ENCODE measurements at regions not wholly inside any gene's neighbourhood (a gene's known extent, or its start where the extent isn't known, plus 50 kb on each side); places are given as distances from the start of the nearest gene placed in this dataset.

DNA sequence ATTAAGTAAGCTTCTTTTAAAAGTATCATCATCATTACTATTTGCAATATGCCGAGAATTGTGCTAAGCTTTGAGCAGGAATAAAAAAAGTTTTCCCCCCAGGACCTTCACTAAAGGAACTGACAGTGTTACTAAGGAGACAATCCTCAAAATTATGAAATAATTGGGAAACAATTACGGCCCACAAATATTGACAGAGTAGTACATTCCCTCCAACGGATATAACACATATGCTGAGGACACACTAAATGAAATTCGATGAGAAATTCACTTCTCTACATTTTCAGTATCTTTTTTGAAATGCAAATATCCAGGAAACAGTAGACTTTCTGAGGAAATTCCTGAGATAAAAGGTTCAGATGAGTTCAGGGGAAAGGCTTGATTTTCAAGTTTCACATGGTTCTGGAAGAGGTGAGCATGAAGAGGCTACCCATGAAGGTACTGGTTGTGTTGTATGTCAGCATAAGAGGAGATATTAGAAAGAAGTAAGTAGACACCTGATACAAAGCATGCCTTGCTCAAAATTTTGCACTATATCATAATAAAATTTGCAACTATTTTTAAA, 171.2 kb upstream of the NR5A2 start:
- H3K4me3 ChIP-seq (ENCODE audit: low read depth, low read length): no peak overlapping the region
- no peak for DNase-seq (ENCODE audit: low read depth)

DNA sequence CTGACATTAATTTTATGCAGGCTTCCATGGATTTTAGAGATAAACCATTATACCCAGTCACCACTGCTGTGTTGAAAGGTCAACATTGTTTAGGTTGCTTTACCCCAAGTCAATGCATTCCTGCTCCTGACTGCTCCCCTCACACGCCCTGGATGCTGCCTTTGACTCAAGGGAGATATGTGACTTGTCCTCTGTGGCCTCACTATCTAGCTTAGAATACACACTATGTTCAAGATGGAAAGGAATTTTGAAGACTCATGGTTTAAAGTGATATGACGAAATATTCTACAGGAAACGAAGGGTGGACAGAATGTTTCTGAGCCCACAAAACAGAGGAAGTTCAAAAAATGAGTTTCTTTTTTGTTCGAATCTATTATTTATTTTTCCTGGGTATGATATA, 170.4 kb upstream of the NR5A2 start:
- no peak overlapping the region for H3K4me3 ChIP-seq (ENCODE audit: low read depth, low read length)
- no peak for DNase-seq (ENCODE audit: low read depth)

DNA sequence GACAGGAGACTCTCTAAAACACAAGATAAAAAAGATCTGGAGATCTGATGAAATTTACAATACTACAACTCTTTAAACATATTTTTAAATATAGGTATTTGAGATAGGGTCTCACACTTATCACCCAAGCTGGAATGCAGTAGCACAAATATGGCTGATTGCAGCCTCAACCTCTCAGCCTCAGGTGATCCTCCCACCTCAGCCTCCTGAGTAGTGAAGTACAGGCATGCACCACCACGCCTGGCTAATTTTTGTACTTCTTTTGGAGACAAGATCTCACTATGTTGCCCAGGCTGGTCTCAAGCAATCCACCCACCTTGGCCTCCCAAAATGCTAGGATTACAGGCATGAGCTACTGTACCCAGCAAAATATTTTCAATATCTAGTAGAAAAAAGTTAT, 170.0 kb upstream of the NR5A2 start:
- DNase-seq (ENCODE audit: low read depth): no peak
- H3K4me3 ChIP-seq (ENCODE audit: low read depth, low read length): no peak overlapping the region

DNA sequence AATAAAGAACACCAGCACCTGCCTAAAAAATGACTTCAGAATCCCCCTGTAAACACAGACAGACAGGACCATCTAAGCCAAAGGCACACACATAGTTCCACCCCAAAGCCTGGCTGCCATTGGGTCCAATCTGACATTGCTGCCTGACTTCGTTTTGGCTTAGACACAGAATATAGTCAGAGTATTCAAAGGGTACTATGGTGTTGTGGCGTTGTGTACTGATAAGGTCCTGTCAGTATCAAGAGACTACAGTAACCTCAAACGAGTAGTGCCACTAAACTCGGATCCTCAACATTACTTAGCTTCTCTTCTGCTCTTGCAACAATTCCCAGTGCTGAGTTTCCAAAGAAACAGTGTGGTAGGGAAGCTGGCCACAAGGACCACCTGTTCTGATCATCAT, 169.3 kb upstream of the NR5A2 start:
- no peak overlapping the region for H3K4me3 ChIP-seq (ENCODE audit: low read depth, low read length)

DNA sequence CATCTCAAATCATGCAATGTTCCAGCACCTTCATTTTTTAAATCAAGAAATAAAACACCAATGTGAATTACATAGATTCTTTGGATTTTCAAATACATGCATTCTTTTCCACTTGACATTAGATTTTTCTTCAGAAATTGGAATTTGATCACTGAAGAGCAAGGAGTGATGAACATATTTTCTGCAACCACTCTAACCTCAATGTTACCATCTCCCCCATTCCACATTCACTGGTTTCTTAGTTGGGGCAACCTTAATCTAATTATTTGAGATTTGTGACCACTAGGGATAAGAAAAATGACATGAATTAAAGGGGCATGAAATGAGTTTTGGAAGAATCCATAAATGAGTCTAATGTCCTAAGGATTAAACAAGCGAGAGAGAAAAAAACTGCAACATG, 168.7 kb upstream of the NR5A2 start:
- no peak overlapping the region for H3K4me3 ChIP-seq (ENCODE audit: low read depth, low read length)
- no peak for DNase-seq (ENCODE audit: low read depth)

More for the DNA sequence above, 169.3 kb upstream of the NR5A2 start:
- DNase-seq (ENCODE audit: low read depth): no peak

DNA sequence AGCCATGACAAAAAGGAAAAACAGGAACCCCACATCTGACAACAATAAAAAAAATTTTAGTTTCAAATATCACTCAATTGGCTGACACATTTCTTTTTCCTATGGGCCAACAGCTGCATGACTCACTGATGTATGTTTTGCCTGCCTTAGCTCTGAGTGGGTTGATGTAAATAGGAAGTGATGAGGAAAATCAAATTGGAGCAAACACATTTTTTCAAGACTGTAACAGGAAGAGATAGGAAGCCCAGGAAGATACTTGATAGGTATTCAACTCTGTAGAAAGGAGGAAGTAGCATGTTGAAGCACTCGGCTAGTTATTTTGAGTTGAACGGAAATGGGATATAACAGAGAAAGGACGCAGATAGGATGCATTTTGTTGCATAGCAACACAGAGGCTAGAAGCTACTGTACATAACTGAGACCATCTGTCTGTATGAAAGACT, 168.0 kb upstream of the NR5A2 start:
- no peak overlapping the region for H3K4me3 ChIP-seq (ENCODE audit: low read depth, low read length)
- peak; percentile 55 for DNase-seq (ENCODE audit: low read depth)

DNA sequence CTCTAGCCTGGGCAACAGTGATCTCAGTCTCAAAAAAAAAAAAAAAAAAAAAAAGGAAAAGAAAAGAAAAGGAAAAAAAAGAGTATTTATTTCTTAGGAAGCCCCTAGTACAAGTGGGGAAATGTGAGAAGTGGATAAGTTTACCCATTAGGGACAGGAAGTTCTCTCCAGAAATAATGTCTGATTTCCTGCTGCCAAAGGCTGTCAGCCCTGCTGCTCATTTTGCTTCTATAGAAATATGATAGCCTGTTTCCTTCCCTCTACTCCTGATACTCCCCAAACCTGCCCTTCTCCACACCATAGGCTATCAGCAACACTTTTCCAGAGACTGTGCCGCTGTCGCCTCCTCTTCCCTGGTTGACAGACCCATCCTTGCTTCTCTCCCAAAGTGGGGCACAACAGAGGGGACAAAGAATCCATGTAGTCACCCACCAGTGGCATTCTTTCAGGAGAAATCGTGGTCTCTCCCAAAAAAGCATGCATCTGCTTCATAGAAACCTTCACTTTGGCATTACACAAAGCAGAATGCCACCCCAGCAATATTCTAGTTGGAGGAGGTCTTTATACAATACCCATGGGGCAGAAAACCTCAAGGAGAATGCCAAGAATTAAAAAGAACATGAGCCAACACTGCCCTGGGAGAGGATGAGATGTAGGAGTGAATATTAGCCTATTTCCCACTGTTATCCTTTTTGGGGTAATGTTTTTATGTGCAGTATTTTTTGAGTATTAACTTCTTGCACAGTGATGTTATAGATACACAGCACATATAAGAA, 166.3 kb upstream of the NR5A2 start:
- DNase-seq (ENCODE audit: low read depth): no peak
- no peak overlapping the region for H3K4me3 ChIP-seq (ENCODE audit: low read depth, low read length)

DNA sequence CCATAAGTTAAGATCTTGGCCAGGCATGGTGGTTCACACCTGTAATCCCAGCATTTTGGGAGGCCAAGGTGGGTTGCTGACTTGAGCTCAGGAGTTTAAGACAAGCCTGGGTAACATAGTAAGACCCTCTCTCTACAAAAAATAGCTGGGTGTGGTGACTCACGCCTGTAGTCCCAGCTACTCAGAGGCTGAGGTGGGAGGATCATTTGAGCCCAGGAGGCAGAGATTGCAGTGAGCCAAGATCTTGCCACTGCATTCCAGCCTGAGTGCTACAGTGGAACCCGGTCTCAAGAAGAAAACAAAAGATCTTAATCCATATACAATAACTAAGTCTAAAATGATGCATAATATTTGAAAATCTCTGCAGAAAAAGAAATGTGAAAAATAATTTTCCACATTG, 165.5 kb upstream of the NR5A2 start:
- no peak for DNase-seq (ENCODE audit: low read depth)
- H3K4me3 ChIP-seq (ENCODE audit: low read depth, low read length): no peak overlapping the region

DNA sequence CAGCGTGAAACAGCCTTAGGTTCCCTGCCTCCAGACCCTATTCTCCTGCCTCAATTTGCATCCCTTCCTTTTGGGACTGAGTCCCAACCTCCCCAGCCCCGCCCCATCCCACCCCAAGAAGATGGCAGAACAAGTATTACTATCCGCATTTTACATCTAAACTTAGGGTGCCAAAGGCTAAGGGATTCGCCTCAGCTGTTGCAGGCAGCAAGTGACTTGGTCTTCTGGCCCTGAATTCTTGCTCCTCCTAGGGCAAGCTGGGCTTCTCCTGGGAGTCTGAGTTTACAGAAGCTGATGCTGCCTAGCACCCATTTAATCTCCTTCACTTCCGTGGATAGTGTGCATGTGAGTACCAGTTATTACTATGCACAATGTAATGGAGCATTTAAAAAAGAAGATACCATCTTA, 161.3 kb upstream of the NR5A2 start:
- DNase-seq (ENCODE audit: low read depth): no peak
- no peak overlapping the region for H3K4me3 ChIP-seq (ENCODE audit: low read depth, low read length)

DNA sequence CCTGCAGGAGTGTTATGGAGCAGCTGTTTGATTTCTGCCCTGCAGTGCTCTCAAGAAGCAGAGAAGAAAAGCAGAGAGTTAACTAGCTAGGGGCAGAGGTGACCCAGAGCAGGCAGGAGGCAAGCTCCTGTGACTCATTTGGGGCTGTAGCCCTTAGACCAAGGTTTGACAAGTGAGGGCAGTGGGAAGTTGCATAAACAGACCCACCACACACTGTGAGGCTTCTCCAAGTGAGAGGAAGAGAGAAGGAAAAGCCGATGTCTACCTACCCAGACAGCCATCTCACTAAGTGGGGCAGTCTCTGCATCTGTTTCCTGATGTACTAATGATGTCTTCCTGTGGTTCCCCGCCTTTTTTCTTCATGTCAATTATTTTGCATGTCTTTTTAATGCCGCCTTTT, 159.9 kb upstream of the NR5A2 start:
- no peak for DNase-seq (ENCODE audit: low read depth)

DNA sequence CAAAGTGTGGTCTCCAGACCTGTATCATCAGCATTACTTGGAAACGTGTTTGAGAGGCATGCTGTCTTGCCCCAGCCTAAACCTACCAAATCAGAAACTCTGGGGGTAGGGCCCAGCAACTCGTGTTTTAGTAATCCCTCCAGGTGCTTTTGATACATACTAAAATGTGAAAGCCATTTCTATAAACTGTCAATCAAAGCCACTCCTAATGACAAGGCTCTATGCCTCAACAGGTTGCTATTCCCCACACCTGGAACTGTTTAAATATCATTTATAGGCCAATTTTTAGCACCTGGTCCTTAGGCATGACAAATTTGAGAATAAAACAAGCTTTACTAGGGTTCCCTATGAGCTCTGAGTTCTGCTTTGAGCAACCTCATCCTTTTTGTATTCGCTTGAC, 158.7 kb upstream of the NR5A2 start:
- H3K4me3 ChIP-seq (ENCODE audit: low read depth, low read length): no peak overlapping the region

More for the DNA sequence above, 159.9 kb upstream of the NR5A2 start:
- no peak overlapping the region for H3K4me3 ChIP-seq (ENCODE audit: low read depth, low read length)

DNA sequence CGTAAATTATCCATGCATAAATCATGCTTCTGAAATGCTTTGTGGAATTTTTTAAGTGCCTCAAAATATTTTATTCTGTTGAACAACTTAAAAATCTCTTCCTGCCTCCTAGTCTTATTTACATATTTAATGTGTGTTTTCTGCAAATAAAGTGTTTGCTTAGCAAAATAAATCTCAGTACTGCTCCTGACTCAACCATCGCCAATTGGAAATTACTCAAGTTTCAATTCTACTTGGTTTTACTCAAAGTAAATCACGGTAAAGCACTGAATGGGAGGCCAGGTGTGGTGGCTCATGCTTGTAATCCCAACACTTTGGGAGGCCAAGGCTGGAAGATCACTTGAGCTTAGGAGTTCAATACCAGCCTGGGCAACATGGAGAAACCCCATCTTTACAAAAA, 152.2 kb upstream of the NR5A2 start:
- no peak overlapping the region for H3K4me3 ChIP-seq (ENCODE audit: low read depth, low read length)
- no peak for DNase-seq (ENCODE audit: low read depth)

More for the DNA sequence above, 158.7 kb upstream of the NR5A2 start:
- no peak for DNase-seq (ENCODE audit: low read depth)

DNA sequence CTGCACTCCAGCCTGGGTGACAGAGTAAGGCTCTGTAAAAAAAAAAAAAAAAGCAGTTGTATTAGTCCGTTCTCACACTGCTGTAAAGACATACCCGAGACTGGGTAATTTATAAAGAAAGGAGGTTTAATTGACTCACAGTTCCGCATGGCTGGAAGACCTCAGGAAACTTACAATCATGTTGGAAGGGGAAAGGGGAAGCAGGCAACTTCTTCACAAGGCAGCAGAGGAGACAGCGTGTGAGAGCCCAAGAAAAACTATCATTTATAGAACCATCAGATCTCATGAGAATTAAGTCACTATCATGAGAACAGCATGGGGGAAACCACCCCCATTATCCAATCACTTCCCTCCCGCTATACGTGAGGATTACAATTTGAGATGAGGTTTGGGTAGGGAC, 151.7 kb upstream of the NR5A2 start:
- no peak overlapping the region for H3K4me3 ChIP-seq (ENCODE audit: low read depth, low read length)
- DNase-seq (ENCODE audit: low read depth): no peak

DNA sequence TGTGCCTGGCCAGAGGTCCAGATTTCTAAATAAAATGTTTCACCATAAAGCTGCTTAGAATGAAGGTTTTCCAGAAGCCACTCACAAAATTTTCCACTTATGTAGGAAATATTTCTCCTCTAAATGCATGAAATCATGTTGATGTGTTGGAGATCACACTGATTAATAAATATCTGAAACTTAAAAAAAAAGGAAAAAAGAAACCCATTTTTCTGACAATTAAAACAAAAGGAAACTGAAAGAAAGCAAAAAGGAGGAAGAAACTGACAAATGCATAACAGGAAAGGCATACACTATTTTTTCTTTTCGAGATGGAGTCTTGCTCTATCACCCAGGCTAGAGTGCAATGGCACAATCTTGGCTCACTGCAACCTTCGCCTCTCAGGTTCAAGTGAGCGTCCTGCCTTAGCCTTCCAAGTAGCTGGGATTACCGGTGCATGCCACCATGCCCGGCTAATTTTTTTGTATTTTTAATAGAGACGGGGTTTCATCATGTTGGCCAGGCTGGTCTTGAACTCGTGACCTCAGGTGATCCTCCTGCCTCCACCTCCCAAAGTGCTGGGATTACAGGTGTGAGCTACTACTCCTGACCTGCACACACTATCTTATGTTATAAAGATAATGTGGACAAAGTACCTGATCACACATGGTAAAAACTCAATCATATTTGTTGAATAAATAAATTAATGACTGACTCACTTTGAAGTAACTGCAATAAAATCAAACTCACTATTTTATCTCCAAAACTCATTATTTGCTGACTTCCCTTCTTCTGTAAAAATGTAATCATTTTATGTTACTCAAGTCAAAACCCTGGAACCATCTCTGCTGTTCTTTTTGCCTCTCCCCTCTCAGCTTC, 149.8 kb upstream of the NR5A2 start:
- H3K4me3 ChIP-seq (ENCODE audit: low read depth, low read length): no peak overlapping the region
- no peak for DNase-seq (ENCODE audit: low read depth)

DNA sequence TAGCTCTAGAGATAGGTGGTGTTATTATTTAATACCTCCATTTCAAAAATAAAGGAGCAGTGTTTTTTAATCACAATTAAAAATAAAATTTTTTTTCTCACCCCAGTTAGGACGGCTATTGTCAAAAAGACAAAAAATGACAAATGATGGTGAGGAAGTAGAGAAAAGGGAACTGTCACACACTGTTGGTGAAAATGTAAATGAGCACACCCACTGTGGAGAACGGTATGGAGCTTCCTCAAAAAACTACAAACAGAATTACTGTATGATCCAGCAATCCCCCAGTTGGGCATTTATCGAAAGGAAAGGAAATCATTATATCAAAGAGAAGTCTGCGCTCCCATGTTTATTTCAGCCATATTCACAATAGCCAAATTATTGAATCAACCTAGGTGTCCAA, 148.7 kb upstream of the NR5A2 start:
- DNase-seq (ENCODE audit: low read depth): no peak
- H3K4me3 ChIP-seq (ENCODE audit: low read depth, low read length): no peak overlapping the region

DNA sequence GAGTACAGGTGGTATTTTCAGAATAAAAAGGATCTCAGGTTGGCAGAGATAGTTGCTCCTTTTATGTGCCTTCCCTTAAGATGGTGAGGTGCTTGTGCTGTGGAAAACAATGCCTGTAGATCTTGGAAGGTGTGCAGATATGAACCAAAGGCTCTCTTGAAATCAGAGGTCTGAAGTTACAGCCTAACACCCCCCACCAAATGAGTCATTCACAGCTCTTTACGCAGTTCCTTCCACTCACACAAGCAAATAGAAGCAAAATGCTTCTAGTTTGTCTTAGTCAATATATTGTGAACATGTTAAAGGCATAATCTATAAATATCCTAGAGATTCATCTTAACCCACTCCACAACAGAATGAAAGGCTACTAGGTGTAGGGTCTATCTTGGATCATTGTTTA, 128.9 kb upstream of the NR5A2 start:
- no peak overlapping the region for H3K4me3 ChIP-seq (ENCODE audit: low read depth, low read length)
- no peak for DNase-seq (ENCODE audit: low read depth)

DNA sequence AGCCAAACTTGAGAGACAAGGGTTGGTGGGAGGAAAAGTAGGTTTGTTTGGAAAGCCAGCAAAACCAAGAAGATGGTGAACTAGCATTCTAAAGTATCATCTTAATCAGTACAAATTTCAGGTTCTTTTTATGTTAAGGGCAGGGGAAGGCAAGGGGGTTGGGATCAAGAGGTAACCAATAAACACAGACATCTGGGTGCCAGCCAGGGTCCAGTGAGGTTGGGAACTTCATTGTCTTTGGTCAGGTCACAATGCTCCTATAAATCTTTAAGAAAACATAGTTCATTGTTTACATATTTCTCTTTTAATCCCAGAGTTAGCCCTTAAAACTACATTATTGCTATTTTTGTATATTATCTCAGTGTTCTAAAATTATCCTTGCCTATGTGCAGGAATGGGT, 126.2 kb upstream of the NR5A2 start:
- H3K4me3 ChIP-seq (ENCODE audit: low read depth, low read length): no peak overlapping the region
- DNase-seq (ENCODE audit: low read depth): no peak

DNA sequence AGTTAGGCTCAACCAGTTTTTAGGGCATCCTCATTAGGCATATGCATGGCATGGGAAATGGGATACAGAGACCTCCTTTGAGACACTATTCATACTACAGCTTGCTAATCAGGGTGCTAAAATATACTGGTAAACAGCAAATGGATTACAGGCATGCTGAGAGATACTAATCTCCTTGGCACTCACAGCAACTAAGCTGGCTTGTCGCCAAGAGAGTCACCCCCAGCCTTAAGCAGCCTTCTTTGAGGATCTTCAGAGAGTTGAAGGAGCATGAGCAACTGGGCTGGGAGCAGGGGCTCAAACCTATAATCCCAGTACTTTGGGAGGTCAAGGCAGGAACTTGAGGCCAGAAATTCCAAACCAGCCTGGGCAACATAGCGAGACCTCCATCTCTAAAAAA, 120.1 kb upstream of the NR5A2 start:
- H3K4me3 ChIP-seq (ENCODE audit: low read depth, low read length): no peak overlapping the region
- no peak for DNase-seq (ENCODE audit: low read depth)

DNA sequence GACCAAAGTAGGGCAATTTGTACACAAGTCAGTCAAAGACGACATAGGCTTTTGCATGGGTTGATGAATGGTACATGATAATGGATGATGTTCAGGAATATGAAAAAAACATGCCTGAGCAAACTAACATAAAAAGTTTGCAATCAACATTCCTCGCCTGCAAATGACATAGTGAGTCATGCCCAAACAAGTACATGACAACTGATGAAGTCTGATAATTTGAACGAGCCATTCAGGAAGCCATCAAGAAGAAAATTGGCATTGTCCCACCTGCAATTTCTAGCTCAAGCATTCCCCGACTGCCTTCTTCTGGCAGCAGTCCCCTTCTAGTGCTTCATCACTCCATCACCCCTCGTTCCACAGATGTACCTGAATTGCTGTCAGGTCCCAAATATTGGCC, 118.4 kb upstream of the NR5A2 start:
- DNase-seq (ENCODE audit: low read depth): no peak
- no peak overlapping the region for H3K4me3 ChIP-seq (ENCODE audit: low read depth, low read length)

DNA sequence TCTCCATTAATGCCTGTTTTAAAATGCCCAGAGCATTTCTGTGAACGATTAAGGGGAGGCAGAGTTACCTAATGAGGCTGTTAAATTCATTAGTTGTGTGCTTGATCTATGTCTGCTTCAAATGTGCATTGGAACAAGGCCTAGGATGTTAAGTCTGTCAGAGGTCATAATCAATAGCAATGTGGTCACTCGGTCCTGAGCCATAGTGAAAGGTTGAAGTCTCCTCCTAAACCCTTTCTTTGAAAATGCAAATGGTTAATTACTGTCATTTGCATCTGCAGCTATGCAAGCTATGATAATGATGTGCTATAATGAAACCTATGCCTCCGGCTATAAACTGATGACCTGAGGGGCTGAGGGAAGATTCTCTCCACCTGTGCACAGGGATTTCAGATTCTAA, 114.2 kb upstream of the NR5A2 start:
- H3K4me3 ChIP-seq (ENCODE audit: low read depth, low read length): no peak overlapping the region
- no peak for DNase-seq (ENCODE audit: low read depth)

DNA sequence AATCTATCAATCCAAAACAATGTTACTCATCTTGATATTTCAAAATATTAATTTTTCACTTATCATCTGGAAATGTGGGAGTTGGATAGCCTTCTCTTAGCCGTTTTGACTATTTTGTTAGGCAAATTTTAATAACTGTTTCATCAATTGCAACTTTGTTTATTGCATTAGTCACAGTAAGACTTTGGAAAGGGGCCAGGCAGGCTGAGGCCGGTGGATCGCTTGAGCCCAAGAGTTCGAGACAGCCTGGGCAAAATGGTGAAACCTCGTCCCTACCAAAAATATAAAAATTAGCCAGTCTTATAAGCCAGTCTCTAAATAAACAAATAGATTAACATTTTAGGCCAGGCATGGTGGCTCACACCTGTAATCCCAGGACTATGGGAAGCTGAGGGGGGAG, 113.0 kb upstream of the NR5A2 start:
- DNase-seq (ENCODE audit: low read depth): no peak
- H3K4me3 ChIP-seq (ENCODE audit: low read depth, low read length): no peak overlapping the region
